ENCODE measurements at regions not wholly inside any gene's neighbourhood (a gene's known extent, or its start where the extent isn't known, plus 50 kb on each side); places are given as distances from the start of the nearest gene placed in this dataset.

DNA sequence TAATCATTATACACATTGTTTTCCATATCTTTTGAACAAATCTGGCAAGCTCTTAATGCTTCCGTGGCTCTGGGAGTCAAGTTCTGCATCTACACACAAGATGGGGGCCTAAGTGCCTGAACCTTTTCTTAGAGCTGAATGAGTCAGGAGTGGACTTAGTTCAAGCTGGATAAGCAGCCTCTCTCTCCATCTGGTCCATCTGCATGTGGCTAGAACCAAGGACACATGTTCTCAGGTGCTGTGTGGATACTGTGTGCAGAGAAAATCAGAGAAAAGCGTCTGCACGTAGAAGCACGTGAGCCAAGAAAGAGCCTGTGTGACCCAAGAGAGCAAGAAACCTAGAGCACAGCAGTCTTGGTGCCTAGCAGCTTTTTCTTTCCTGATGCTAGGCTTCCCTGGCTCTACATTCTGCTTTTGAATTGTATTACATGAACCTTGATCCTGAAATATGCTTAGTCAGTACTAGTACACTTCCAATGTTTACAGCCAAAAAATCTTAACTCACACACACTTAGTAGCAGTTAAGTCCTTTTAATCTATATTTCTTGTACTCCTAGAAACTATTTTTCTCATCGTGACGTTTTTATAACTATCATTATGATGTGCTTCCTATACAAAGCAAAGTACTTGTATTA lies 1798.9 kb downstream of the MAT2B start:
- DNase-seq (ENCODE audit: low read depth): no peak

- no peak for DNase-seq (ENCODE audit: low read depth)
Measured at GRCh38 chr5:165305596-165305995, 1800.2 kb downstream of the MAT2B start.

DNA sequence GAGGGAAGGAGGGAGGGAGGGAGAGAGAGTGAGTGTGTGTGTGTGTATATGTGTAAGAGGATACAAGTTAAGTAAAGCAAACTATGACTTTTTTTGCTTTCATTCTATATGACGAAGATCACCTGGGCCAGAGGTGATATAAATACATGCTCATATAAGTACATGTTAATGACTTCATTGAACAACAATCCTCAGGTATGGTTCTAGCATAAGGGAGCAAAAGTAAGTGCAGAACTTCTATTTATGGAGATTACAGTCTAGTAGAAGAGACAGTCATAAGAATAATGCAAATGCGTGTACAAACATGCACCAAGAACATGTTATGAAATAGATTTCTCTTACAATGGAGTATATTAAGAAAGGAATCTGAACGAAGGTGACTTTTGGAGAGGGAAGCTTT lies 1804.0 kb downstream of the MAT2B start:
- DNase-seq (ENCODE audit: low read depth): no peak

GRCh38 chr5:165310031-165310430 lies 1804.6 kb downstream of the MAT2B start:
- no peak for DNase-seq (ENCODE audit: low read depth)

DNA sequence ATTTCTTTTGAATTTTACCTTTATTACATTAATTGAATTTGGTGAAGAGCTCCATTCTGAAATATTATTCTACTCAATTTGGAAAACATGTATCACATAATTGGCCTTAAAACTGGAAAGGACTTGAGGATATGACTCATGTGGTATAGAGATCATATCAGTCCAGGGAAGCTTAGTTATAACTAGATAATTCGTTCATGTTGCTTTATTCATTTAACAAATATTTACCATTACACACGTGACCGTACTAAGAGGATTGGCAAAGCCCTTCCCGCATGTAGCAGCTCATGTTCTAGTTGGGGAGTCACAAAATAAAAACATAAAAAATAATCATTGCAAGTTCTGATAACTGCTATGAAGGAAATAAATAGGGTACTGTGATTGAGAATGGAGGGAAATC lies 1816.5 kb downstream of the MAT2B start:
- peak; percentile 29 for DNase-seq (ENCODE audit: low read depth)

GRCh38 chr5:165325221-165325620 lies 1819.8 kb downstream of the MAT2B start:
- DNase-seq (ENCODE audit: low read depth): peak; percentile 44

DNA sequence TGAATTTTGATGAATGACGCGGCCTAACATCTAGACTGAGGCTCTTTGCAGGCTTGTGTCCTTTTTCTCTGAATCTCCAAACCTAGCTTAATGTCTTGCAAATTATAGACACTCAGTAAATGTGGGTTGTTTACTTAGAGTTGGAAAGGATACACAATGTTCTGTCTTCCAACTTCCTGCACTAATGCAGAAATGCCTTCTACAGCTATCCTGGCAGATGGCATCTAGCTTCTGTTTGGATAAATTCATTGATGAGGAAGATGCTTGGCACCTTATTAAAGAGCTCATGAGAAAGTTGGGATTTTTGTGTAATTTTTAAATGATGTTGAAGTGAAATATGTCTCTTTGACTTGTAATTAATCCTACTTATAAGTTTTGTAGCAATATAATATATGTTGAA lies 1822.2 kb downstream of the MAT2B start:
- no peak for DNase-seq (ENCODE audit: low read depth)

DNA sequence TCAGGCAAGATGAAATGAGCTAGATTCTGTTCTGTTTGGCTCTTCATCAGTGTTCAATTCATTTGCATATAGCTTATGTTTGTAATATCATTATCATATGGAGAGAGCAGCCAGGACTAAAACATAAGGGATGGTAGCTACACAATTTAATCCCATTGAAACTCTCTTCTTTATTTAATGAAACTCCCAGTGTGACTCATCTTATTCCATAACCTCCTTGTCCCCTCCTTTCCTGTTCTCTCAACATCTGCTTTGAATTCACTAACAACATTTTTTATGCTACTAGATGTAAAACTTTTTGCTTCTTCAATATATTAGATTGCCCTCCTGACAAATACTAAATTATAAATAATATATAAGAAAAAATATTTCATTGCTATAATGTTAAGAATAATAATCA lies 1823.4 kb downstream of the MAT2B start:
- DNase-seq (ENCODE audit: low read depth): no peak

DNA sequence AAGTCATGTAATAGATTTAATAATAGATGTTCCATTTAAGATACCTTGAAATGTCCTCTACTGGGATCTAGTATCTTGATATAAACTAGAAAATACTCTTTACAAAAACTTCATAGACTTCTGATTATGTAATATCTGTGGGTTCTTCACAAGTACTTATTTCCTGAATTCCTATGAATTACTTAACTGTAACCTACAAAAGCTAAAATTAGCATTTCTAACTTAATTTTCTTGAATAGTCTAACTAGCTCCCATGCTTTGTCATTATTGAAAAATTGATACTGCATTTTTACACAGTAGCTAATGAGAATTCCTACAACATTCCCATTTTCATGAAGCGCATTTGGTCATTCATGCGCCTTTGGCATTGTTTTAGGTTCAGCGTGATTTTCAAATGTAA lies 1828.2 kb downstream of the MAT2B start:
- DNase-seq (ENCODE audit: low read depth): no peak

- no peak for DNase-seq (ENCODE audit: low read depth)
Measured at GRCh38 chr5:165334201-165334600, 1828.8 kb downstream of the MAT2B start.

DNA sequence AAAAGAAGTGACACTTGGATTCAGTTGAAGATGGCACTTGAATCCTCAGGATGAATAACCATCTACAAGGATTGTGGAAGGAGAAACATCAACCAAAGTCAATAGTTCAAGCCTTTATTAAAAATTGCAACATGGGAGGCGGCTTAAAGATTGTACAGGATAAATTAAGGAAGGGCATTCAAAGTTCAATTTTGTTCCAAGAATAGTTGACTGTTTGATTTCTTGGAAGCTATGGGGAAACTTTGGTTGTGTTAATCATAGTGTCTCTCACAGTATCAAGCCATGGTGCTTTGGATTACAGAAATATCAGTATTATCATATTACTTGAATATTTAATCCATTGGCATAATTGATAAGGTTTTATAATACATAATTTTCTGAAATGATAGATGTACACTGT lies 1844.3 kb downstream of the MAT2B start:
- DNase-seq (ENCODE audit: low read depth): no peak

- DNase-seq (ENCODE audit: low read depth): no peak
Measured at GRCh38 chr5:165351342-165351741, 1845.9 kb downstream of the MAT2B start.

DNA sequence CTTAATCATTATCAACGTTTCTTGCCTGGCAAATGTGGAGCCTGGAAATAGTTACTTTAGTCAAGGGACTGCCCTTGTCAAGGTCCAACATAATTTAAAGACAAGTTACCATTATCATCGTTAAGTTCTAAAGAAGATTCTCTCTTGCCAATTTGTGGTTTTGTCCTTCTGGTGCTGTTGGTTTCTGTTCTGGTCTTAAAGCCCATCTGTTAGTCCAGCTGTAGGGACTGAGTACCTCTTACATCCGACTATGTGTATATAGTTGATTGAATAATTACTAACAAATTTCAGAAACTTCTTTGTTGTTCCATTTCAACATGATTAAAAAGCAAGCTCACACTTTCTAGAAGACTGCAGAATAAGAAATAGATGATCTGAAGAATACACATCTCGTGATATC lies 1854.9 kb downstream of the MAT2B start:
- DNase-seq (ENCODE audit: low read depth): no peak

DNA sequence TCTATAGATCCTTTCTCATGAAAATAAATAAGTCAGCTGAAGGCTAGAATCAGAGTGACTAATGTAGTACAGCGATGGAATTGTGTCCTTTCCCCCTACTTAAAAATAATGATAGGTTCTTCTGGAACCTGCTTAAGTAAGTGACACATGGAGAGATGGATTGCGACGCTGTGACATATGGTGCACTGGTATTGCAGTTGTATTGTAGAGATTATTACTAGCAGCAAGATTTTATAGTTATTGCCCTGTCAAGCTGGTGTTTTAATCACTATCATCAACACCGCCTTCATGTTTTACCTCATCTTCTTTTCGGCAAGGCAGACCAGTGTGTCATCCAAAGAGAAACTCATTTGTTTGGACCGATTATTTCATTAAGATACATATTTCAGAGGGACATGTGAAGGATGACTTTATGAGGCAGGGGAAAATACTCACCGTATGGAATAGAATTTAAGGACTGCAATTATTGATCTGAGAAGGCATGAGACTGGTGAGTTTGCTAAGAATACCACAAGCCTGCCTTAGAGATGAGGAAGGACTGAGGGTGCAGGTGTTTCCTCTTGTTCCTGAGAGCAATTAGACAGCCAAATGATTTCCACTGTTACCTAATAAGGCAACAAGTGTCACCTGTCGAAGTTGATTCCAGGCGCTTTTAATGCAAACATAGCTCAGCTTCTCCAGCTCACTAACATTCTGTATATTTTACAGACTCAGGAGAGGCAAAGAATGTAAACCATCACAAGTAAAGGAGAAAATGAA lies 1855.5 kb downstream of the MAT2B start:
- DNase-seq (ENCODE audit: low read depth): no peak

DNA sequence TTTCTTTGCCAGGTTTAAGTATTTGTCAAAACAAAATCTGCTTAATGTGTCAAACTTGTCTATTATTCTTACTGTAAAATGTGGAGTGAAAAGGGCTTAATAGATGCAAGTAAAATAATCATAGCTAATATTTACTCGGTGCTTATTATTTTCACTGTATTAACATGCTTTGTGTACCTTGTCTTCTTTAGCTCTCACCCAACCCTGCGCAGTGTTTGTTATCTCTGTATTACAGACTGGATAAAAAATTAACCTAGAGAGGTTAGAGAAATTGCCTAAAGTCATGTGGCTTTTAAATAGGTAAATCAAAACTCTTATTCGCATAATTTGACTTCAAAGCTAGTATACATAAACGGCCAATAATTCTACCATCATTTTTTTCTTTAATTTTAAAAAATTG lies 1864.8 kb downstream of the MAT2B start:
- no peak for DNase-seq (ENCODE audit: low read depth)

- DNase-seq (ENCODE audit: low read depth): no peak
Measured at GRCh38 chr5:165370794-165371193, 1865.4 kb downstream of the MAT2B start.

GRCh38 chr5:165375201-165375600 lies 1869.8 kb downstream of the MAT2B start:
- no peak for DNase-seq (ENCODE audit: low read depth)

DNA sequence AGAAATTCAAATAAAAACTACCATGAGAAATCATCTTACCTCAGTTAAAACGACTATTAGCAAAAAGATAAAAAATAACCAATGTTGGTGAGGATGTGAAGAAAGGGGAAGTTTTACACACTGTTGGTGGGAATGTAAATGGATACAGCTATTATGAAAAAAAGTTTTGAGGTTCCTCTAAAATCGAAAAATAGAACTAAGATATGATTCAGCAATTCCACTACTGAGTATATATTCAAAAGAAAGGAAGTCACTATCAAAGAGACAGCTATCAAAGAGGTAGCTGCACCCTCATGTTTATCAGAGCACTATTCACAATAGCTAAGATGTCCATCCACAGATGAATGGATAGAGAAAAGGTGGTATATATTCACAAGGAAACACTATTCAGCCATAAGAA lies 1888.4 kb downstream of the MAT2B start:
- DNase-seq (ENCODE audit: low read depth): no peak

GRCh38 chr5:165397516-165397915 lies 1892.1 kb downstream of the MAT2B start:
- DNase-seq (ENCODE audit: low read depth): no peak

- DNase-seq (ENCODE audit: low read depth): no peak
Measured at GRCh38 chr5:165400086-165400485, 1894.7 kb downstream of the MAT2B start.

DNA sequence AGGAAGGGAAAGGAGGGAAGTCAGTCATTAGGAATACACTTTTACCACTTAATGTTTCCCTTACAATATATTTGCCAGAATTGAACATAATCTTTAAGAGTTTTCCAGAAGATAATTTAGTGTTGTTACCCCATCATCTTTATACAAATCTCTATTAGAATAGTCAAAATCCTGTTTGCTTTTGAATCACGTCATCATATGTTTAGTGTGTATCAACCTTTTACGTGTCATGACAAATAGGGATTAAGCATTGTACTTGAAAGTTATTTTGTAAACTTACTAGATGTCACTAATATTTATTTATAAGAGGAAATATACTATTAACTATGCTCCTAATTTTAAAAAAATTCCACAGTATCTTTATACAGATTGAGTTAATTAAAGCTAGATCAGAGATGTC lies 1899.5 kb downstream of the MAT2B start:
- DNase-seq (ENCODE audit: low read depth): no peak

- peak; percentile 51 for DNase-seq (ENCODE audit: low read depth)
Measured at GRCh38 chr5:165405340-165405739, 1899.9 kb downstream of the MAT2B start.

- no peak for DNase-seq (ENCODE audit: low read depth)
Measured at GRCh38 chr5:165407352-165407751, 1901.9 kb downstream of the MAT2B start.

GRCh38 chr5:165410476-165410875 lies 1905.1 kb downstream of the MAT2B start:
- DNase-seq (ENCODE audit: low read depth): peak; percentile 57

Measured in fibroblast of gingiva (primary cell).